ENCODE measurements at regions not wholly inside any gene's neighbourhood (a gene's known extent, or its start where the extent isn't known, plus 50 kb on each side); places are given as distances from the start of the nearest gene placed in this dataset.

DNA sequence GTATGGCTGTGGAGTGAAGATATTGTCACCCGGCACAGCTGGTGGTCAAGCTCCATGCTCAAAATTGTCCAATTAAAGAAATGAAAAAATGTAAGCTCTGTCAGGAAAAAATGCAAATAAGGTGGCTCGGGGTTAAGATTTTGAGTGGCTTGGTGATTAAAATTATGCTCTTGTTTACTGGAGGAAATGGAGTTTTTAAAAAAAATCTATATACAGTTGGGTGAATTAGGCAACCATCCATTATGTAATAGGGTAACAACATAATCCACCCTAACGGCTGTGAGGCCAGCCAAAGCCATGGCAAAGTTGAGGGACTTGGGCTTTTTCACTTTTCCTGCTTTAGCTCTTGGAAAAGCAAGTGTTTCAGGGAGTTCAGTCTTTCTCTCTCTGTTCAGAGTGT, 260.8 kb upstream of the HABP2 start:
- no peak for TF ChIP-seq EZH2phosphoT487 (IDR thresholded peaks at IDR 0.05; ENCODE audit: borderline replicate concordance, low read depth, low read length)
- TF ChIP-seq, protein P1, sequence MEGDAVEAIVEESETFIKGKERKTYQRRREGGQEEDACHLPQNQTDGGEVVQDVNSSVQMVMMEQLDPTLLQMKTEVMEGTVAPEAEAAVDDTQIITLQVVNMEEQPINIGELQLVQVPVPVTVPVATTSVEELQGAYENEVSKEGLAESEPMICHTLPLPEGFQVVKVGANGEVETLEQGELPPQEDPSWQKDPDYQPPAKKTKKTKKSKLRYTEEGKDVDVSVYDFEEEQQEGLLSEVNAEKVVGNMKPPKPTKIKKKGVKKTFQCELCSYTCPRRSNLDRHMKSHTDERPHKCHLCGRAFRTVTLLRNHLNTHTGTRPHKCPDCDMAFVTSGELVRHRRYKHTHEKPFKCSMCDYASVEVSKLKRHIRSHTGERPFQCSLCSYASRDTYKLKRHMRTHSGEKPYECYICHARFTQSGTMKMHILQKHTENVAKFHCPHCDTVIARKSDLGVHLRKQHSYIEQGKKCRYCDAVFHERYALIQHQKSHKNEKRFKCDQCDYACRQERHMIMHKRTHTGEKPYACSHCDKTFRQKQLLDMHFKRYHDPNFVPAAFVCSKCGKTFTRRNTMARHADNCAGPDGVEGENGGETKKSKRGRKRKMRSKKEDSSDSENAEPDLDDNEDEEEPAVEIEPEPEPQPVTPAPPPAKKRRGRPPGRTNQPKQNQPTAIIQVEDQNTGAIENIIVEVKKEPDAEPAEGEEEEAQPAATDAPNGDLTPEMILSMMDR (conservative IDR thresholded peaks at IDR 0.05; ENCODE audit: low read length): no peak
